GOT3 (cell line): ENCODE measurements at regions not wholly inside any gene's neighbourhood (a gene's known extent, or its start where the extent isn't known, plus 50 kb on each side); places are given as distances from the start of the nearest gene placed in this dataset.

Experiments
- DNase-seq: peaks from one replicate; lab custom pipeline; 2025; ENCODE audit warnings: mixed read lengths; lab: John Stamatoyannopoulos, UW

GRCh38 chr10:63744060-63744941, 223.1 kb downstream of the REEP3 start:
- no peak for DNase-seq

GRCh38 chr10:63749915-63750314, 228.7 kb downstream of the REEP3 start:
- no peak for DNase-seq

GRCh38 chr10:63751836-63752235, 230.6 kb downstream of the REEP3 start:
- DNase-seq, result no peak

GRCh38 chr10:63752318-63752717, 231.1 kb downstream of the REEP3 start:
- DNase-seq, result no peak

- no peak for DNase-seq
Measured at GRCh38 chr10:63753808-63754207, 232.6 kb downstream of the REEP3 start.

- DNase-seq, result no peak
Measured at GRCh38 chr10:63755441-63755840, 234.2 kb downstream of the REEP3 start.

- no peak for DNase-seq
Measured at GRCh38 chr10:63757067-63757466, 235.9 kb downstream of the REEP3 start.

GRCh38 chr10:63758080-63758479, 236.9 kb downstream of the REEP3 start:
- no peak for DNase-seq

- DNase-seq, result no peak
Measured at GRCh38 chr10:63759335-63759734, 238.1 kb downstream of the REEP3 start.

- no peak for DNase-seq
Measured at GRCh38 chr10:63760034-63760707, 239.0 kb downstream of the REEP3 start.

GRCh38 chr10:63760708-63761047, 239.5 kb downstream of the REEP3 start:
- DNase-seq, result no peak

- no peak for DNase-seq
Measured at GRCh38 chr10:63761243-63761642, 240.0 kb downstream of the REEP3 start.

- DNase-seq, result no peak
Measured at GRCh38 chr10:63763744-63764143, 242.5 kb downstream of the REEP3 start.

GRCh38 chr10:63765126-63765525, 243.9 kb downstream of the REEP3 start:
- DNase-seq, result no peak

GRCh38 chr10:63766745-63767137, 245.5 kb downstream of the REEP3 start:
- DNase-seq, result no peak

GRCh38 chr10:63767138-63767801, 246.1 kb downstream of the REEP3 start:
- DNase-seq, result no peak

GRCh38 chr10:63769367-63769766, 248.2 kb downstream of the REEP3 start:
- no peak for DNase-seq

- DNase-seq, result no peak
Measured at GRCh38 chr10:63770523-63770922, 249.3 kb downstream of the REEP3 start.

GRCh38 chr10:63772491-63772890, 251.3 kb downstream of the REEP3 start:
- DNase-seq, result no peak

GRCh38 chr10:63773106-63773505, 251.9 kb downstream of the REEP3 start:
- DNase-seq, result no peak

GRCh38 chr10:63773962-63774361, 252.8 kb downstream of the REEP3 start:
- no peak for DNase-seq

GRCh38 chr10:63780101-63780500, 258.9 kb downstream of the REEP3 start:
- DNase-seq, result no peak

GRCh38 chr10:63781226-63781625, 260.0 kb downstream of the REEP3 start:
- no peak for DNase-seq
